AG09309 (cell line): ENCODE measurements at regions not wholly inside any gene's neighbourhood (a gene's known extent, or its start where the extent isn't known, plus 50 kb on each side); places are given as distances from the start of the nearest gene placed in this dataset.

Experiments used
- DNase-seq: peaks from one replicate; pipeline ENCODE4 v3.0.0-alpha.2; 2010; ENCODE audit warnings: low read depth
- H3K4me3 ChIP-seq: 2 replicates; pipeline ENCODE4 v1.5.1; 2011; ENCODE audit warnings: mild to moderate bottlenecking, low read depth, low read length, moderate library complexity; ENCODE audit not compliant: control insufficient read depth
- TF ChIP-seq, protein P1 (sequence below): IDR thresholded peaks from 2 replicates; pipeline ENCODE4 v1.5.1; 2011; ENCODE audit warnings: mild to moderate bottlenecking, low read depth, low read length, inconsistent platforms; ENCODE audit not compliant: insufficient read depth, control insufficient read depth; ENCODE audit errors: missing control alignments

DNA sequence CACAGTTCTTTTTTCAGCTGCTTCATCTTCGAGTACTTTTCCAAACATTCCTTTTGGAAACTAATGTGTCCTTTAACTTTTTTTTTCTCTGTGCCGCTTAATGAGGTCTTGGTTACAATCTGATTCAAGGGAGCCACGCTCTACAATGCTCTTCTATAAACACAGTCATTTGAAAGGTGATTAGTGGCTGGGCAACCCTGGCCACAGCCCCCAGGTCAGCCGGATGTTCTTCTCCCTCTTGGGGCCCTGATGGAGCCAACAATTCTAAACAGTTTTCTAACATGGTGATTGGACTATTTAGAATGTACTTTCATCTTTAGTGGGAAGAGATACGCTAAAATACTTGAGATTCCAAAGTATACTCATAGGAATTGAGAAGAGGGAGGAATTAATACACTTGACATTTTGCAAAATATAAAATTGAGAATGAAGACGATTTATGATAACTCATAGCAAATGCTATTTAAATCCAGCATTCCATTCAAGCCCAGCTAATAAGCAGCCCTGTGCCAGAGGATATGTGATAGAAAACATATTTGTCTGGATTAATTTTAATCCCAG is 83.7 kb upstream of the MBOAT2 start:
- TF ChIP-seq, protein P1, sequence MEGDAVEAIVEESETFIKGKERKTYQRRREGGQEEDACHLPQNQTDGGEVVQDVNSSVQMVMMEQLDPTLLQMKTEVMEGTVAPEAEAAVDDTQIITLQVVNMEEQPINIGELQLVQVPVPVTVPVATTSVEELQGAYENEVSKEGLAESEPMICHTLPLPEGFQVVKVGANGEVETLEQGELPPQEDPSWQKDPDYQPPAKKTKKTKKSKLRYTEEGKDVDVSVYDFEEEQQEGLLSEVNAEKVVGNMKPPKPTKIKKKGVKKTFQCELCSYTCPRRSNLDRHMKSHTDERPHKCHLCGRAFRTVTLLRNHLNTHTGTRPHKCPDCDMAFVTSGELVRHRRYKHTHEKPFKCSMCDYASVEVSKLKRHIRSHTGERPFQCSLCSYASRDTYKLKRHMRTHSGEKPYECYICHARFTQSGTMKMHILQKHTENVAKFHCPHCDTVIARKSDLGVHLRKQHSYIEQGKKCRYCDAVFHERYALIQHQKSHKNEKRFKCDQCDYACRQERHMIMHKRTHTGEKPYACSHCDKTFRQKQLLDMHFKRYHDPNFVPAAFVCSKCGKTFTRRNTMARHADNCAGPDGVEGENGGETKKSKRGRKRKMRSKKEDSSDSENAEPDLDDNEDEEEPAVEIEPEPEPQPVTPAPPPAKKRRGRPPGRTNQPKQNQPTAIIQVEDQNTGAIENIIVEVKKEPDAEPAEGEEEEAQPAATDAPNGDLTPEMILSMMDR, result no peak
- H3K4me3 ChIP-seq, result no peak overlapping the region
- no peak for DNase-seq

DNA sequence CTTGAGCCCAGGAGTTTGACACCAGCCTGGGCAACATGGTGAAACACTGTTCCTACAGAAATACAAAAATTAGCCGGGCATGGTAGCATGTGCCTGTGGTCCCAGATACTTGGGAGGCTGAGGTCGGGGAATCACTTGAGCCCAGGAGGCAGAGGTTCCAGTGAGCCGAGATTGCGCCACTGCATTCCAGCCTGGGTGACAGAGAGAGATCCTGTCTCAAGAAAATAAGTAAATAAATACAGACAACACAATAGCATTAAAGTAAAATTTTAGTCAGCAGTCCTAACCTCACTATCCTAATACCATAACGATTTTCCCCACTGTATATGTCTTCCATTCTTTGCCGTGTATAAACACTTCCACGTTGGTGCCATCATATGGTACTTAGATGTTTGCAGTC is 83.0 kb upstream of the MBOAT2 start:
- no peak for DNase-seq
- H3K4me3 ChIP-seq, result no peak overlapping the region
- TF ChIP-seq, protein P1, result no peak

DNA sequence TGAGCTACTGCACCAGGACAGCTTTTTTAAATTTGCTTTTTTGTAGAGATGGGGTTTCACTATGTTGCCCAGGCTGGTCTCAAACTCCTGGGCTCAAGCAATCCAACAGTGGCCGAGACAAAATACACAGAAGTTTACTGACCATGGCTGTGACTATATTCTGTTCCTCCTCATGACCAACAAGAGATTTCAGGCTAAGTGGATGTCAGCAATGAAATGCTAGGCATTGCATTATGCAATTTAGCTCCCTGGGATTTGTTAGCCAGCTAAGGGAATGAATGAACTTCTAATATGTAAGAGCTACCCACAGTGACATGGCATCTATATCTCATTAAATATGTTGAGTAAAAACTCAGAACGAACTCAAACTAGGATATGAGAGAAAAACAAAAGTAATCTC is 81.9 kb upstream of the MBOAT2 start:
- TF ChIP-seq, protein P1, result no peak
- H3K4me3 ChIP-seq, result no peak overlapping the region
- no peak for DNase-seq

DNA sequence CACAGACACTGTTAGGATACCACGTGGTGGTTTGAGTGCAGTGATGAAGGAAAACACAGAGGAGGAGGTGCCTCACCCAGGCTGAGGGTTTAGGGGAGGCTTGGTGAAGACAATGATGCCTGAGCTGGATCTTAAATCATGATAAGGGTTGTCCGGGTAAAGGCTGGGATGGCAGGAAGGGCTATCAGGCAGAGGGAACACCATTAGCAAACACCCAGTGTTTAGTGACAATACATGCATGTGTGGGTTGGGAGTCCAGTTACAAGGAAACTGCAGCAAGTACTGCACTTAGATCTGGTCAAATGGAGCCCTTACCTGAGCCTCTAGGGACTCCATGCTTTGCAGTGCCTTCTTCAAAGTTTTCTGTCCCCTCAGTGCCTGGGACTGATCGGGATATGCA is 79.8 kb upstream of the MBOAT2 start:
- DNase-seq, result no peak
- H3K4me3 ChIP-seq, result no peak overlapping the region
- TF ChIP-seq, protein P1, result no peak

DNA sequence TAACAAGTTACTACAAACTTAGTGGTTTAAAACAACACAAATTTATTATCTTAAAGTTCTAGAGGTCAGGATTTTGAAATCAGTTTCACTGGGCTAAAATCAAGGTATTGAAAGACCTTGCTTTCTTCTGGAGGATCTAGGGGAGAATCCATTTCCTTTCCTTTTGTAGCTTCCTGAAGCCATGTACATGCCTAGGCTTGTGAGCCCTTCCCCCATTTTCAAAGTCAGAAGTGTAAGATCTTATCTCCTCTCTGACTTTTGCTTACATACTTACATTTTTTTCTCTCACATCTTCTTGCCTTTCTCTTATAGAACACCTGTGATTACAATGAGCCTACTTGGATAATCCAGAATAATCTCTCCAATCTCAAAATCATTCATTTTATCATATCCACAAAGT is 78.7 kb upstream of the MBOAT2 start:
- TF ChIP-seq, protein P1, result no peak
- DNase-seq, result no peak
- H3K4me3 ChIP-seq, result no peak overlapping the region

DNA sequence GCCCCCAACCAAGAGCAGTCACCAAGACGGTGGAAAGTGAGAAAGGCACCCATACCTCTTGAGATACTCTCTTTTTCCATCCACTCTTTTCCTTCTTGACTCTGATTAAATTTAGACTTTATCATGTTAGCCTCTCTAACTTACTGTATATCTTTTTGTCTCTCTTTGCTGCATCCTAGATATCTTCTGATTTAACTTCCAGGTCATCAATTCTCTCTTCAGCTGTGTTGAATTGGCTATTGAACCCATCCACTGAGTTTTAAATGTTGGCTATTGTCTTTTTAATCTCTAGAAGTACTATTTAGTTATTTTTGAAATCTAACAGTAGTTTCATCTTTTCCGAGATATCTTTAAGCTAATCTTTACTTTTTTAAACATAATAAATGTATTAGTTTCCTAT is 78.3 kb upstream of the MBOAT2 start:
- no peak for DNase-seq
- TF ChIP-seq, protein P1, result no peak
- H3K4me3 ChIP-seq, result no peak overlapping the region

DNA sequence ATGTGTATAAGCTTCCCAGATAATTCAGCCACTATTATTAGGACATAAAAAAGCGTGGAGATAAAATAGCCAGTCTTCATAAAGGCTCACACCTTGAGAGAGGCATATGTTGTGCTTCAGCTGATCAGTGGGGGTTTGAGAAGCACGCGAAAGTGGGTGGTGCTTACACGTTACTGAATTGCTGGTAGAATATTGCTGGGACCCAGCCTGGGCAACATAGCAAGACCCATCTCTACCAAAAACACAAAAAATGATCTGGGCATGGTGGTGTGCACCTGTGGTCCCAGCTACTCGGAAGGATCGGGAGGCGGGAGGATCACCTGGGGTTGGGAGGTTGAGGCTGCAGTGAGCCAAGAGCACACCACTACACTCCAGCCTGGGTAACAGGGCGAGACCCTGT is 74.9 kb upstream of the MBOAT2 start:
- no peak overlapping the region for H3K4me3 ChIP-seq
- TF ChIP-seq, protein P1, result no peak
- DNase-seq, result no peak
